HG03520 (cell line): ENCODE measurements at regions not wholly inside any gene's neighbourhood (a gene's known extent, or its start where the extent isn't known, plus 50 kb on each side); places are given as distances from the start of the nearest gene placed in this dataset.

Source experiments
- ATAC-seq: cut with Tn5 transposase; IDR thresholded peaks from one replicate; pipeline ENCODE4 v1.9.1; 2021; ENCODE audit warnings: mild to moderate bottlenecking, moderate library complexity; ENCODE audit not compliant: unreplicated experiment

DNA sequence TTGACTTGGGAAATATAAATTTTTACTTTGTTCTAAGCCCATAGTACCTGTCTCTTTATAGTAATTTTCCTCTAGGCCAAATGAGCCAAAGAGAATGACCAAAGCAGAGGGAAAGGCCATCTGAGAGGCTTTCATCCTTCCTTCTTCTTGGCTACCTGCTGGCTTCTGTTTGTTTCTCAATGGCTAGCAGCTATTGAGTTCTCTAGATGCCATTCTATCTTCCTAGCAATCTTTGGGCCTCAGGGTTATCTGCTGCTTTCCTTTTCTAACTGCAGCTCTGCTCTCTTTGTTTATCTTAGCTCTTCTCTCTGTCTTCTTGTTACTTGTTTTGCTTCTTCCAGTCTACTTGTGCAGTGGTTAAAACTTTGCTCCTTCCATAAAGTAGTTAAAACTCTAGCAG lies 601.1 kb upstream of the NRXN1 start:
- ATAC-seq, result no peak

- ATAC-seq, result no peak
Observed at GRCh38 chr2:51629406-51629805, 597.5 kb upstream of the NRXN1 start.

DNA sequence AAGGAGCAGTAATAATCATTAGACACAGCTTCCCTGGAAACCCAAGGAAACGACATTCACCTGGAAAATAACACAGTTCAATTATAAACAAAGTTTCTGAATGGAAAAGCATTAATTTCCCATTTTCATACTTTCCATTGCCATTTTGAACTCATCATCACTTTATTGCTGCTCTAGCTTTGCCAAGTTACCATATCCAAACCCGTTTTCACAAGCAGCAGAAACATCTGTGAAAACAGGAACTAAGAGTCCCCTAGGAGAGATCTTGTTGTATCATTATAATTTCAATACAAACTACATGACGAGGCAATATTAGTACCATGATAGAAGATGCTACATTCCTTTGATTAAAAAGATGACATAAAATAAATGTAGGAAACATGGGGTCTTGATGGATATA lies 597.0 kb upstream of the NRXN1 start:
- ATAC-seq, result no peak

DNA sequence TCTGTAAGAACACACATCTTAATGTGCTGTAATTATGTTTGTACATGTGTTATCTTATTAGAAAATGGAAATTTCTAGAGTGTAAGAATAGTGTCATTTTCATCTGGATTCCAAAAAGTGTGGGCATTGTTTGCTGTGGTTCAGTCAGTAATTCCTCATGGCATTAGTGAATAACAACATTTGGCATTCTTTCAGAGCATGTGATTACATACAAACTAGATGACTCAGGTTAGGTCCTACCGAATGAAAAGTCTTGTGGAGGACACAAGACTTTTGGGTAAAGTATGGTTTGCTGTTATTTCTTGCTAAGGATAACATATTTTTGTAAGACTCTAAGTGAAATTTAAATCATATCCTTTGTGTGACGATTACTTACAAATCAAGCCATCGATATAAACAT lies 593.1 kb upstream of the NRXN1 start:
- ATAC-seq, result no peak

- no peak for ATAC-seq
Observed at GRCh38 chr2:51620796-51621195, 588.9 kb upstream of the NRXN1 start.

DNA sequence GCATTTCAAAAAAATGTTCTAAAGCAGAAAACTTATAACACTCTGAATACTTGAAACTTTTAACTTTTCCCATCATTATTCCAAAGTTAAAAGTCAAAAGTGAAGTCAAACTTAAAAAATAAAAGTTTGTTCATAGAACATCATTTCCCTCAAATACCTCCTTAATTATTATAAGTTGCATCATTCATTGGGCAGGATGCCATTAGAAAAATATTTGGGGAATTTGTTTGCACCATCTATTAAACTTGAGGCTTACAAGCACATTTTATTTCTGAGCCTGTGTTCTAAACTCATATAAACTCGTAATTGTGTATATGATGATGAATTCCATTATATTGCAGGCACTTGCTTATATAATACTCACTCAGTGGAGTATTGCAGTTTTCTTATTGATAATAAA lies 588.0 kb upstream of the NRXN1 start:
- no peak for ATAC-seq

DNA sequence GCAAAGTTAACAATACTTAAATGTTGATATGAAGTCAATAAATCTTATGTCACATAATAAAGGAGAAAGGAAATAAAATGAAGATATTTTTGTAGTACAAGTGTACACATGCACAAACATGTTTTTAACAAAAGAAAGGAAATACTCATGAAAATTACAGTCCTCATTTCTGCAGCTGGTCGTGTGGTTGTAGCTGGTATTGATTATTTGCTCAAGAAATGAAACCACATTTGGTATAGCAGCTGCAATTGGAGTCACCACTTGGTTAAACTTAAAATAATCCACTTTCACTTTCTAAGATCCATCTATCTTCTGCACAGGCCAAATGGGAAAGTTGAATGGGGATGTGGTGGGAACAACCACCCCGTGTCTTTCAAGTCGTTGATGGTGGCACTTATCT lies 580.5 kb upstream of the NRXN1 start:
- no peak for ATAC-seq

- no peak for ATAC-seq
Observed at GRCh38 chr2:51601706-51602105, 569.8 kb upstream of the NRXN1 start.

- no peak for ATAC-seq
Observed at GRCh38 chr2:51597086-51597485, 565.2 kb upstream of the NRXN1 start.

- no peak for ATAC-seq
Observed at GRCh38 chr2:51595836-51596235, 563.9 kb upstream of the NRXN1 start.

GRCh38 chr2:51581636-51582267 lies 549.8 kb upstream of the NRXN1 start:
- no peak for ATAC-seq

GRCh38 chr2:51579412-51579811 lies 547.5 kb upstream of the NRXN1 start:
- no peak for ATAC-seq

DNA sequence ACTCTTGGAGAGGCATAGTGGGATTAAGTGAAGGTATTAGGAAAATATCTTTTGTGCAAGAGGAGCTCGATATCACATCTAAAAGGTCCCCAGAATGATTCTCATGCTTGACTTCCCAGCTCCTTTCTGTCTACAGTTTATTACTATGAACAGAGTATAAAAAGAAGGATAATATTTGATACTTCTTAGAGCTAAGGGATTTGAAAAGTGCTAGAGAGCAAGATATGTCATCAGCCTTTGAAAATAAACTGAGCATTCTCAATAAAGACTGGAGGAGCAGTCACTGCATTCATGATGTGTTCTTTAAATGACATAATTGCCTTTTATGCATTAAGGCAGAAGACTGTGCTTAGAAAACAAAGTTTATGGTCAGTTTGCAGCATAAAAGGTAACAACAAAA lies 543.2 kb upstream of the NRXN1 start:
- ATAC-seq, result no peak

DNA sequence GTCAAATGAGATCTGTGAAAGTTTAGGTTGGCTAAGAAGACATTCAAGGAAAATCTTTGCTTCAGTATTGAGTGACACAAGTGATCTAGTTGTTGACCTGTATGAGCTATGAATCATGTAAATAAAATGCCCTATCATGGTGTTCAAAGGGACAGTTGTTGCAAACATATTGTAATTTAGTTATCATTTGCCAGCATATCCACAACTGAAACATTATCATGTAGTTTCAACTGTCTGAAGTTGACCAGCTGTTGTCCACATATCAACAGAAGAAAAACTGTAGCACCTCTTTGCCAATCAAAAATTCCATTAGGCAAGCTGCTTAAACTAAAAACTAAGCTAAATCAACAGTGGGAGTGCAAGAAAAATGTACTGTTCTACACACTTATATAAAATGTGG lies 527.1 kb upstream of the NRXN1 start:
- ATAC-seq, result no peak

GRCh38 chr2:51553476-51553875 lies 521.5 kb upstream of the NRXN1 start:
- no peak for ATAC-seq

GRCh38 chr2:51535763-51536162 lies 503.8 kb upstream of the NRXN1 start:
- ATAC-seq, result no peak

GRCh38 chr2:51534166-51534565 lies 502.2 kb upstream of the NRXN1 start:
- ATAC-seq, result no peak

GRCh38 chr2:51528156-51528555 lies 496.2 kb upstream of the NRXN1 start:
- ATAC-seq, result no peak

- no peak for ATAC-seq
Observed at GRCh38 chr2:51526766-51527165, 494.8 kb upstream of the NRXN1 start.

GRCh38 chr2:51516667-51517066 lies 484.7 kb upstream of the NRXN1 start:
- no peak for ATAC-seq

GRCh38 chr2:51511002-51511401 lies 479.1 kb upstream of the NRXN1 start:
- peak; percentile 46 for ATAC-seq

- ATAC-seq, result no peak
Observed at GRCh38 chr2:51510303-51510702, 478.4 kb upstream of the NRXN1 start.

GRCh38 chr2:51505533-51505932 lies 473.6 kb upstream of the NRXN1 start:
- no peak for ATAC-seq
